ENCODE measurements at regions not wholly inside any gene's neighbourhood (a gene's known extent, or its start where the extent isn't known, plus 50 kb on each side); places are given as distances from the start of the nearest gene placed in this dataset.
"Not testable (repeated sequence)": the region's sequence is repeated elsewhere in the genome, so short reads cannot be mapped to it uniquely, and the experiment has no call there.

DNA sequence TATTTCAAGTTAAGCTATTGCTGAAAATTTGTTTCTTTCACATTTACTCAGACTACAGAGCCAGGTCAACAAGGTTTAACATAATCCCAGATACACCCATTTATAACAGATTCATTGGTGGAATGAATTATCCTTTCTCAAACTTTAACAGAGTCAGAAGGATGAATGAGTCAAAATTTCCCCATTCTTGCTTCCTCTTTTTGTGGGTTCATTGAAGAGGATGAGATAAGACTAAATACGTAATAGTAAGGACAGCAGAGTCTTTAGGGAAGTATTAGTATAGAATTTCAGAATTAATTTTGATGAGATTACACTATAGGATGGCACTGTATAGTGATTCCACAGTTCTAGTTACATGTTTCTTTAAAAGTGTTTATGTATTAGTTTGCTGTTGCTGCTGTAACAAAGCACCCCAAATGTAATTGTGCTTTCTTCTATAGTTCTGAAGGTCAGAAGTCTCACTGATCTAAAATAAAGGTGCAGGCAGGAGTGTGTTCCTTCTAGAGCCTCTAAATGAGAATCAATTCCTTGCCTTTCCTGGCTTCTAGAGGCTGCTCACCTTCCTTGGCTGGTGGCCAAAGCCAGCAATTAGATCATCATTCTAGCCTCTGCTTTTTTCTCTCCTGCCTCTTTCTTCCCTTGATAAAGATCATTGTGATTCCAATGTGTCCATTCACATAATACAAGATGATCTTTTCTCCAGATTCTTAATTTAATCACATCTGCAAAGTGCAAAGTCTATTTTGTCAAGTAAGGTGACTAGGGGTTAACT lies 309.3 kb upstream of the PIK3C3 start:
- TF ChIP-seq, protein P1, sequence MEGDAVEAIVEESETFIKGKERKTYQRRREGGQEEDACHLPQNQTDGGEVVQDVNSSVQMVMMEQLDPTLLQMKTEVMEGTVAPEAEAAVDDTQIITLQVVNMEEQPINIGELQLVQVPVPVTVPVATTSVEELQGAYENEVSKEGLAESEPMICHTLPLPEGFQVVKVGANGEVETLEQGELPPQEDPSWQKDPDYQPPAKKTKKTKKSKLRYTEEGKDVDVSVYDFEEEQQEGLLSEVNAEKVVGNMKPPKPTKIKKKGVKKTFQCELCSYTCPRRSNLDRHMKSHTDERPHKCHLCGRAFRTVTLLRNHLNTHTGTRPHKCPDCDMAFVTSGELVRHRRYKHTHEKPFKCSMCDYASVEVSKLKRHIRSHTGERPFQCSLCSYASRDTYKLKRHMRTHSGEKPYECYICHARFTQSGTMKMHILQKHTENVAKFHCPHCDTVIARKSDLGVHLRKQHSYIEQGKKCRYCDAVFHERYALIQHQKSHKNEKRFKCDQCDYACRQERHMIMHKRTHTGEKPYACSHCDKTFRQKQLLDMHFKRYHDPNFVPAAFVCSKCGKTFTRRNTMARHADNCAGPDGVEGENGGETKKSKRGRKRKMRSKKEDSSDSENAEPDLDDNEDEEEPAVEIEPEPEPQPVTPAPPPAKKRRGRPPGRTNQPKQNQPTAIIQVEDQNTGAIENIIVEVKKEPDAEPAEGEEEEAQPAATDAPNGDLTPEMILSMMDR (conservative IDR thresholded peaks at IDR 0.05), result no peak
- no peak overlapping the region for H3K27ac ChIP-seq

DNA sequence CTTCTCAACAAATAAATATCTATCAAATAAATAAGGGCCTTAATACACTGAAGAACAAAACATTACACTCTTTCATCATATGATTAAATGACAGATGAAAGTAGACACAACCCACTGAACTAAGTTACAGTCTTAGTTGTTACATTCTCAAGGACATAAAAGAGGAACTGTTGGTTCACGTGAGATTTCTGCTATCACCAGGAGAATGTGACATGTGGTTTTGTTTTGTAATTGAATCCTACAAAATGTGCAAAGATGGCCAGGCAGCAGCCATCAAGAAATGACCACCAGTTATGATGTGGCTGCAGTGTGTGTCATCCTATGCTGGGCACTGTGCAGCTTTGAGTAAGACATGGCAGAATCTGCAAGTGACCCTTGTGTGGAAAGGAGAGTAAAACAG lies 310.6 kb upstream of the PIK3C3 start:
- TF ChIP-seq, protein P1 (conservative IDR thresholded peaks at IDR 0.05), result no peak
- no peak overlapping the region for H3K27ac ChIP-seq

DNA sequence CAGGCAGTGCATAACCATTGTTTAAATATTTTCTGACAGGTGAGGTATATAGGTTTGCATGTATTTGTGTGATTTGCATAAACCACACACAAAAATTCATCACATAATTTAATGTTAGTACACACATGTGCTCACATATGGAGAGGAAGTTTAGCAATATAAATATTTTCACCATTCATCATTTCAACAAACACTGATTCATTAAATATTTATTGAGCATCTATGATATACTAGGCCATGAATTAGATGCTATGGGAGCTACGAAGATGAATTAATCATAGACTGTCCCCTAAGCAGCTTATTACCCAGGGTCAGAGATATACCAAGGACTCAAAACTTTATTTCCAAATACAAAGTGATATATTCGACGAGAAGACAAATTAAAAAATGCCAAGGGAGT lies 311.6 kb upstream of the PIK3C3 start:
- TF ChIP-seq, protein P1 (conservative IDR thresholded peaks at IDR 0.05), result no peak
- no peak overlapping the region for H3K27ac ChIP-seq

DNA sequence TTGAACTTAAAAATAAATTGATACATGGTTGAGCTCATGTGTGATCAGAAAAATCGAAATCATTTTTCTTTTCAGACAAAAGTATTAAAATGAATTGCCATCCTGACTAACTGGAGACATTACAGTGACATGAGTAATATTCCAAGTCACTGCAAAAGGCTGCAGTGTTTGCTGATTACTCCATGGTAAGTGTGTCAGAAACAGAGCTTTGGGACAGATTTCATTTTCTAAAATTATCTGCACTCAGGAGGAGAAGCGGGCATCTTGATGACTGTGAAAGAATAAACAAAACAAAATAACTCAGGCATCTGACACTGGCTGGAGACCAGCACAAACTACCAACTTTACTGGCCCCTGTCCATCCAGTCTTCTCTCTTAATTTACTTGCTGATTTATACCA lies 312.3 kb upstream of the PIK3C3 start:
- no peak overlapping the region for H3K27ac ChIP-seq
- TF ChIP-seq, protein P1 (conservative IDR thresholded peaks at IDR 0.05), result no peak

DNA sequence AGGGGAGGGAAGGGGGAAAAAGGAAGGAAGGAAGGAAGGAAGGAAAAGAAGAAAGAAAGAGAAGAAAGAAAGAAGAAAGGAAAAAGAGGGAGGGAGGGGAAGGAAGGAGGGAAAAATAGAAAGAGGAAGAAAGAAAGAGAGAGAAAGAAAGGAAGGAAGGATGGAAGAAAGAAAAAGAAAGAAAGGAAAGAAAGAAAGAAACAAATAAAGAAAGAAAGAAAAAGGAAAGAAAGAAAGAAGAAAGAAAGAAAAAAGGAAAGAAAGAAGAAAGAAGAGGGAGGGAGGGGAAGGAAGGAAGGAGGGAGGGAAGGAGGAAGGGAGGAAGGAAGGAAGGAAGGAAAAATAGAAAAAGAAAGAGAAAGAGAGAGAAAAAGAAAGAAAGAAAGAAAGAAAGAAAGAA lies 315.8 kb upstream of the PIK3C3 start:
- TF ChIP-seq, protein P1 (conservative IDR thresholded peaks at IDR 0.05), result no peak
- H3K27ac ChIP-seq, result no peak overlapping the region

DNA sequence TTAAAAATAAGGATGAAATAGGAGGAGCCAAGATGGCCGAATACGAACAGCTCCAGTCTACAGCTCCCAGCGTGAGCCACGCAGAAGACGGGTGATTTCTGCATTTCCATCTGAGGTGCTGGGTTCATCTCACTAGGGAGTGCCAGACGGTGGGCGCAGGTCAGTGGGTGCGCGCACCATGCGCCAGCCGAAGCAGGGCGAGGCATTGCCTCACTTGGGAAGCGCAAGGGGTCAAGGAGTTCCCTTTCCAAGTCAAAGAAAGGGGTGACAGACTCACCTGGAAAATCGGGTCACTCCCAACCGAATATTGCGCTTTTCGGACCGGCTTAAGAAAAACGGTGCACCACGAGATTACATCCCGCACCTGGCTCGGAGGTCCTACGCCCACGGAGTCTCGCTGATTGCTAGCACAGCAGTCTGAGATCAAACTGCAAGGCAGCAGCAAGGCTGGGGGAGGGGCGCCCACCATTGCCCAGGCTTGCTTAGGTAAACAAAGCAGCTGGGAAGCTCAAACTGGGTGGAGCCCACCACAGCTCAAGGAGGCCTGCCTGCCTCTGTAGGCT lies 323.2 kb upstream of the PIK3C3 start:
- H3K27ac ChIP-seq, result not testable (repeated sequence)

DNA sequence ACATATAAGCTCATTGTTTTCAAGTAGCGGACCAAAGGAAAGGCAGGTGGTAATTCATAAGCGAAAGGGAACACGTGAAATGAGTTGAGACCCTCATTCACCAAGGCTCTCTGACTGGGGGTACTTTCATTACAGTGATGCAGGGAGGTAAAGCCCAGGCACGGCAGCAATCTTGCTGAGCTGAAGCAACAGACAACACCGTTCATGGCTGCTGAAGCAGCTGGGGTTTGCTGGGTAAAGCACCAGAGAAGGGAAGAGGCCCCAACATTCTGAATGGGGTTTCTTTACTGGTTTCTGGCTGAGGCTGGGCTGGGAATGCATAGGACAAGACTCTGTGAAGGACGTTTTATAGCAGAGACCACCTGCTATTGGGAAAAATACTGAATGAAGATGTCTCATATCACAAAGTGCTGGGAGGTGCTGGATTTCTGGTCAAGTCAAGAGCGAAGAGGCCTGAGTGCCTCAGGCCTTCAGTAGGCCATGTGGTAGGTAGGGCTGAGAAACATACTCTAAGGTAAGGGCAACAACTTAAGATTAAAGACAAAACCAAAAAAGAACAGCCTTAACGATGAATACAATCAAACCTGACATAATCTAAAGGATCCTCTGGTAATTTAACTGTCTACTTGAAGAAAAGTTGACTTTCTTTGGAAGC lies 324.7 kb upstream of the PIK3C3 start:
- TF ChIP-seq, protein P1 (conservative IDR thresholded peaks at IDR 0.05), result no peak
- no peak overlapping the region for H3K27ac ChIP-seq

DNA sequence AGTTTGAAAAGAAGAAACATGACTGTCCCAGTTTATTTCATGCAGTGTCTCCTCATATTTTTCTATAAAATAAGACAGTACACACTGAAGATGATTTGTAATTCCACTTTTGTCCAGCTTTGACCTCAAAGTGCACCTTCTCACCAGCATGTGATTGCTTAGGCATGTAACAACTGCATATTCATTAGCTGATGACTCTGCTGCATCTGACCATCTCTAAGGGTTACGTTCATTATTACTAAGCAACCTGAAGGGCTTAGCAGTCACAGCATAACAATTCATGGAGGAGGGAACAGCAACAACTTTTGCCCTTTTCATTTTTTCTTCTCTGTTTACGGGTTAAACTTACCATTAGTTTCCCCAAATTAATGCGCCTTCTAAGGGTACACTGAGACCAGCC lies 330.6 kb upstream of the PIK3C3 start:
- TF ChIP-seq, protein P1 (conservative IDR thresholded peaks at IDR 0.05), result no peak
- no peak overlapping the region for H3K27ac ChIP-seq

Measured in VCaP (cell line).